ENCODE measurements at regions not wholly inside any gene's neighbourhood (a gene's known extent, or its start where the extent isn't known, plus 50 kb on each side); places are given as distances from the start of the nearest gene placed in this dataset.

DNA sequence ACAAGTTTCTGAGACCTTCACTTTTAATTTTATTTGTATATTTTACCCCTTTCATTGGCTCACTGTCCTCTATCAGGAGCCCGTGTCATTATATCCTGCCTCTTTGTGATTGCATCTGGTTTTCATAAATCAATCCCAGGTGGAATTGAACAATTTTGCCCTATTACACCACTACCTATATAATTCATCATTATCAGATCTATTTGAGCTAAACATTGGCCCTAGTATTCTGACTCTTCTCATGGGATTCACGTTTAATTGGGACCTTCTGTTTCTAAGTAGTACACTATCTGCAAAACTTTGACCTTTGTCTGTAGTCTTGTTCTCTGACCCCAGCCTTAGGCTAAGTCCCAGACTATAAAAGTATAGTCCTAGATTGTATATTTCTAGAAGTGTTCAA, 114.1 kb downstream of the FAT4 start:
- Mint-ChIP-seq H3K36me3 (ENCODE audit: low read depth, unreplicated experiment) (peaks cover 25% of the 10 kb centered on the region), H3K27me3 (ENCODE audit: unreplicated experiment) (peaks cover 2% of the 10 kb centered on the region), H3K4me1 (ENCODE audit: unreplicated experiment) (no peaks in the 10 kb centered on the region), H3K4me3 (ENCODE audit: unreplicated experiment) (no peak overlapping the region), H3K9me3 (ENCODE audit: unreplicated experiment) (no peaks in the 10 kb centered on the region), H3K27ac (ENCODE audit: unreplicated experiment) (no peak overlapping the region)
- TF ChIP-seq, protein P1, sequence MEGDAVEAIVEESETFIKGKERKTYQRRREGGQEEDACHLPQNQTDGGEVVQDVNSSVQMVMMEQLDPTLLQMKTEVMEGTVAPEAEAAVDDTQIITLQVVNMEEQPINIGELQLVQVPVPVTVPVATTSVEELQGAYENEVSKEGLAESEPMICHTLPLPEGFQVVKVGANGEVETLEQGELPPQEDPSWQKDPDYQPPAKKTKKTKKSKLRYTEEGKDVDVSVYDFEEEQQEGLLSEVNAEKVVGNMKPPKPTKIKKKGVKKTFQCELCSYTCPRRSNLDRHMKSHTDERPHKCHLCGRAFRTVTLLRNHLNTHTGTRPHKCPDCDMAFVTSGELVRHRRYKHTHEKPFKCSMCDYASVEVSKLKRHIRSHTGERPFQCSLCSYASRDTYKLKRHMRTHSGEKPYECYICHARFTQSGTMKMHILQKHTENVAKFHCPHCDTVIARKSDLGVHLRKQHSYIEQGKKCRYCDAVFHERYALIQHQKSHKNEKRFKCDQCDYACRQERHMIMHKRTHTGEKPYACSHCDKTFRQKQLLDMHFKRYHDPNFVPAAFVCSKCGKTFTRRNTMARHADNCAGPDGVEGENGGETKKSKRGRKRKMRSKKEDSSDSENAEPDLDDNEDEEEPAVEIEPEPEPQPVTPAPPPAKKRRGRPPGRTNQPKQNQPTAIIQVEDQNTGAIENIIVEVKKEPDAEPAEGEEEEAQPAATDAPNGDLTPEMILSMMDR (IDR thresholded peaks at IDR 0.05; ENCODE audit: unreplicated experiment), result no peak
- no peak for DNase-seq (ENCODE audit: low spot score)

DNA sequence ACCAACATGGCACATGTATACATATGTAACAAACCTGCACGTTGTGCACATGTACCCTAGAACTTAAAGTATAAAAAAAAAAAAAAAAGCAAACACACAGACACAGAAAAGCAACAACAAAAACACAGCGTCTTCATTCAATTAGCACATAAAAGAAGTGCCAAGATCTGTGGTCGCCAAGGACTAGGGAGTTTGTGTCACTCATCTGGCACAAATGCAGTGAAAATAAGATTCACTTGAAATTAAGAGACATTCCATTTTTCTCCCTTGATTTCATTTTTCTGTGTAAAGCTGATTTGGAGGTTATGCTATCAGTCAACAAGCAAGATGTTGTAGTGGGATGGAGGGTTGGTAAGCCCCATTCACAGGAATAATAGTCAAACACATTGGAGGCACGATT, 115.3 kb downstream of the FAT4 start:
- peaks cover 2% of the 10 kb centered on the region for H3K27me3 Mint-ChIP-seq (ENCODE audit: unreplicated experiment)
- TF ChIP-seq, protein P1 (IDR thresholded peaks at IDR 0.05; ENCODE audit: unreplicated experiment), result no peak
- no peak overlapping the region for H3K27ac Mint-ChIP-seq (ENCODE audit: unreplicated experiment)
- H3K36me3 Mint-ChIP-seq (ENCODE audit: low read depth, unreplicated experiment), result peaks cover 17% of the 10 kb centered on the region
- no peaks in the 10 kb centered on the region for H3K9me3 Mint-ChIP-seq (ENCODE audit: unreplicated experiment)
- no peaks in the 10 kb centered on the region for H3K4me1 Mint-ChIP-seq (ENCODE audit: unreplicated experiment)
- H3K4me3 Mint-ChIP-seq (ENCODE audit: unreplicated experiment), result no peak overlapping the region
- DNase-seq (ENCODE audit: low spot score), result no peak

DNA sequence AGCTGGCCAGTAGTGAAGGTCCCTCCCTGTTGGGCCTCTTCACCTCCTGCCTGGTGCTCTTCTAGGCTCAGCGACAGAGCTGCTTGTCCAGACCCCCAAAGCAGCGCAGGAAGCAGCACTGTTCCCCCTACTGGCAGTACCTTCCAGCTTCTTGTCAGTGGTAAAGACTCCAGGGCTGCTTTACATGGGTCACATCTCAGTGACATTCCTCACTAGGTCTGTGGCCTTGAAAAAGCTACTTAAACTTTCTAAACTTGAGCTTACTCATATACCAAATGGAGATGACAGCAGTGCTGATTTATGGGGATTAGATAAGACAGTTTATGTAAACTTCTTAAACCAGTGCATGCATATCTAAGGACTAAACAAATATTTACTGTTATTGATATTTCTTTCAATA, 117.3 kb downstream of the FAT4 start:
- H3K36me3 Mint-ChIP-seq (ENCODE audit: low read depth, unreplicated experiment), result peaks cover 34% of the 10 kb centered on the region
- H3K4me3 Mint-ChIP-seq (ENCODE audit: unreplicated experiment), result no peak overlapping the region
- peaks cover 5% of the 10 kb centered on the region for H3K27me3 Mint-ChIP-seq (ENCODE audit: unreplicated experiment)
- H3K4me1 Mint-ChIP-seq (ENCODE audit: unreplicated experiment), result no peaks in the 10 kb centered on the region
- DNase-seq (ENCODE audit: low spot score), result peak; percentile 13
- TF ChIP-seq, protein P1 (IDR thresholded peaks at IDR 0.05; ENCODE audit: unreplicated experiment), result no peak
- H3K9me3 Mint-ChIP-seq (ENCODE audit: unreplicated experiment), result no peaks in the 10 kb centered on the region
- H3K27ac Mint-ChIP-seq (ENCODE audit: unreplicated experiment), result no peak overlapping the region

DNA sequence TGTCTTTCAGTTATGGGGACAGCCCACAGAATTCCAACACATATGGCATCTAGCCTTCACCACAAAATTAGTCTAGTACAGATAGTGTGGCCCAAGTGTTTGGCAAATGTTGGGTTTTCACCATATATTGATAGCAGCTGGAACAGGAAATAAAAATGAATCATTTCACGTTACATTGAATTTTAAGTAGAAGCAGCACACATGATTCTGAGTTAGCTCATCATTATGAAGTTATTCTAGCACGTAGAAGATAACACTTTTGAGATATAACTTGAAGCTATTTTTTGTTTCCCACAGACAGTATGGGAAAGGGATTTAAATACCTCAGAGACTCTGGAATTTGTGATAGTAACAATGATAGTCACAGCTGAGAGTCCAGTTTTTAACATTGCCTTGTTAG, 118.7 kb downstream of the FAT4 start:
- Mint-ChIP-seq H3K27ac (ENCODE audit: unreplicated experiment) (no peak overlapping the region), H3K9me3 (ENCODE audit: unreplicated experiment) (no peaks in the 10 kb centered on the region), H3K27me3 (ENCODE audit: unreplicated experiment) (peaks cover 5% of the 10 kb centered on the region), H3K36me3 (ENCODE audit: low read depth, unreplicated experiment) (peaks cover 33% of the 10 kb centered on the region), H3K4me1 (ENCODE audit: unreplicated experiment) (no peaks in the 10 kb centered on the region), H3K4me3 (ENCODE audit: unreplicated experiment) (peak overlapping the region; percentile 7)
- TF ChIP-seq, protein P1 (IDR thresholded peaks at IDR 0.05; ENCODE audit: unreplicated experiment), result no peak
- DNase-seq (ENCODE audit: low spot score), result no peak

DNA sequence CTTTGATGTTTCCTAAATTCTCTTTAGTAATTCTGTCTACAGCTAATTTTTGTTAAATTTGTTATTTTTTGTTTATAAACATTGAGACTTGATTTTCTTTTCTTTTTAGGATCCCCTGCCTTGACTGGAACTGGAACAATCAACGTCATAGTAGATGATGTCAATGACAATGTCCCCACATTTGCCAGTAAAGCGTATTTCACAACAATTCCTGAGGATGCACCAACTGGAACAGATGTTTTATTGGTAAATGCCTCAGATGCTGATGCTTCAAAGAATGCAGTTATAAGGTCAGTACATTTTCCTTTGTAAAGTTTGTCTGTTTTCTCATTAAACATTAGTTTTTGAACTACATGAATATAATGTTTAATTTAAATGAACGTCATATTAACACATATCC, 119.4 kb downstream of the FAT4 start:
- Mint-ChIP-seq H3K4me3 (ENCODE audit: unreplicated experiment) (no peak overlapping the region), H3K4me1 (ENCODE audit: unreplicated experiment) (no peaks in the 10 kb centered on the region), H3K9me3 (ENCODE audit: unreplicated experiment) (no peaks in the 10 kb centered on the region), H3K36me3 (ENCODE audit: low read depth, unreplicated experiment) (peaks cover 30% of the 10 kb centered on the region), H3K27ac (ENCODE audit: unreplicated experiment) (no peak overlapping the region), H3K27me3 (ENCODE audit: unreplicated experiment) (peaks cover 5% of the 10 kb centered on the region)
- DNase-seq (ENCODE audit: low spot score), result no peak
- TF ChIP-seq, protein P1 (IDR thresholded peaks at IDR 0.05; ENCODE audit: unreplicated experiment), result no peak
